ENCODE measurements at regions not wholly inside any gene's neighbourhood (a gene's known extent, or its start where the extent isn't known, plus 50 kb on each side); places are given as distances from the start of the nearest gene placed in this dataset.

DNA sequence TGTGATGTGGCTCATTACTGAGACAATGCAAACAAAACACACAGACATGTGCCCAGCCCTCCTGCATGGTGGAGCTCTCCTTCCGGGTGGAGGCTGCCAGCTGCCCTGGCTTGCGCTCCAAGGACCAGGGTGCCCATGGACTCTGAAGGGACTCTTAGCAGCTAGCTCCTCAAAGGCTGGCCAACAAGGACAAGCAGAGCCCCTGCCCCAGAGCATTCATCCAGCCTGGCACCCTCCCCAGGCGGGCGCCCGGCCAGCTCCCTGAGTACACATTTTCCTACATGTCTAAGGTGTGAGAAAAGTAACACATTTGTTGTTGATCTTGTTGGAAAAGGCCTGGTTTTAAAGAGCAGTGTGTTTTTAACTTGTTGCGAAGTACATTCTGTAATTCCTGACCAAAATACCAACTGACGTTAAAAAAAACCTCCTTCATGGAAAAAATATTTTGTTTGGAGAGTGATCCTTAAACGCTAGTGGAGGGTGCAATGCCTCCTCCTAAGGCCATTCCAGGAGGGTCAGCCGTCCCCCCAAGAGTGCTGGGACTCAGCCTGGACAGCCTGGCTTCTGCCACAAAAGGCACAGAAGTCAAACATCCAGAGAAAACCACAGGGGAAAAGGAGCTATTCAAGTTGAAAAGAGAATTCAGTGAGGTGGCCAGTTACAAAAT, 86.9 kb downstream of the KLF15 start:
- Histone ChIP-seq H3K36me3 (ENCODE audit: control insufficient read depth, insufficient read depth, low read length) (no peaks in the 10 kb centered on the region), H3K4me1 (ENCODE audit: control insufficient read depth, insufficient read depth, low read length) (peaks cover 6% of the 10 kb centered on the region), H3K27me3 (ENCODE audit: control insufficient read depth, insufficient read depth, low read length, poor library complexity, severe bottlenecking) (peaks cover 4% of the 10 kb centered on the region), H3K9ac (ENCODE audit: extremely low read depth, low read length, poor library complexity, severe bottlenecking) (no peak overlapping the region), H3K4me3 (ENCODE audit: low read length) (no peak overlapping the region), H3K9me3 (ENCODE audit: control insufficient read depth, low read length) (no peaks in the 10 kb centered on the region), H3K27ac (ENCODE audit: low read depth, low read length) (no peak overlapping the region)
- Mint-ChIP-seq H3K9me3 (no peaks in the 10 kb centered on the region), H3K27ac (no peak overlapping the region), H3K4me1 (peaks cover 10% of the 10 kb centered on the region), H3K27me3 (ENCODE audit: insufficient read depth) (peaks cover 23% of the 10 kb centered on the region), H3K36me3 (ENCODE audit: low read depth) (no peaks in the 10 kb centered on the region), H3K4me3 (no peak overlapping the region)
- DNase-seq, result no peak
- 93 to 95% methylated on average over 2 to 9 of the region's 9 CpGs for WGBS, 2 experiments (ENCODE audit: insufficient coverage in 1 of 2, insufficient read length in 1 of 2)
- TF ChIP-seq, protein P1, sequence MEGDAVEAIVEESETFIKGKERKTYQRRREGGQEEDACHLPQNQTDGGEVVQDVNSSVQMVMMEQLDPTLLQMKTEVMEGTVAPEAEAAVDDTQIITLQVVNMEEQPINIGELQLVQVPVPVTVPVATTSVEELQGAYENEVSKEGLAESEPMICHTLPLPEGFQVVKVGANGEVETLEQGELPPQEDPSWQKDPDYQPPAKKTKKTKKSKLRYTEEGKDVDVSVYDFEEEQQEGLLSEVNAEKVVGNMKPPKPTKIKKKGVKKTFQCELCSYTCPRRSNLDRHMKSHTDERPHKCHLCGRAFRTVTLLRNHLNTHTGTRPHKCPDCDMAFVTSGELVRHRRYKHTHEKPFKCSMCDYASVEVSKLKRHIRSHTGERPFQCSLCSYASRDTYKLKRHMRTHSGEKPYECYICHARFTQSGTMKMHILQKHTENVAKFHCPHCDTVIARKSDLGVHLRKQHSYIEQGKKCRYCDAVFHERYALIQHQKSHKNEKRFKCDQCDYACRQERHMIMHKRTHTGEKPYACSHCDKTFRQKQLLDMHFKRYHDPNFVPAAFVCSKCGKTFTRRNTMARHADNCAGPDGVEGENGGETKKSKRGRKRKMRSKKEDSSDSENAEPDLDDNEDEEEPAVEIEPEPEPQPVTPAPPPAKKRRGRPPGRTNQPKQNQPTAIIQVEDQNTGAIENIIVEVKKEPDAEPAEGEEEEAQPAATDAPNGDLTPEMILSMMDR (conservative IDR thresholded peaks at IDR 0.05), result no peak

DNA sequence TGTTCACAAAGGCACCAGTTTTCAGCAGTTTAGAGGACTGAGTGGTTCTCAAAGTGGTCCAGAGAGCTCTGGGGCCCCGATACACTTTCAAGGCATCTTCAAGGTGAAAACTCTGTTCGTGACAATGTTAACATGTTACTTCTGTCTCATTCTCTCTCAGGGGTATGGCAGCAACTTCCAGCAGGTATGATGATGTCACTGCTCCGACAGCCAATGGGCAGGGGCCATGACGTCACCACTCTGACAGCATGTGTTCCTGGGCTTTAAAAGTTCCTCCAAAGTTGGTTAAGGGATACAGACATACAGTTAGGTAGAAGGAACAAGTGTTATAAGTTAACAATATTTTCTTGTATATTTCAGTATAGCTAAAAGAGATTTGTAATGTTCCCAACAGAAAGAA, 87.9 kb downstream of the KLF15 start:
- DNase-seq, result no peak
- H3K9me3 ChIP-seq (ENCODE audit: control insufficient read depth, low read length), result no peaks in the 10 kb centered on the region
- no peaks in the 10 kb centered on the region for H3K36me3 Mint-ChIP-seq (ENCODE audit: low read depth)
- peaks cover 11% of the 10 kb centered on the region for H3K4me1 Mint-ChIP-seq
- no peak overlapping the region for H3K4me3 Mint-ChIP-seq
- no peak overlapping the region for H3K4me3 ChIP-seq (ENCODE audit: low read length)
- peaks cover 20% of the 10 kb centered on the region for H3K27me3 Mint-ChIP-seq (ENCODE audit: insufficient read depth)
- no peak overlapping the region for H3K27ac ChIP-seq (ENCODE audit: low read depth, low read length)
- TF ChIP-seq, protein P1 (conservative IDR thresholded peaks at IDR 0.05), result no peak
- H3K4me1 ChIP-seq (ENCODE audit: control insufficient read depth, insufficient read depth, low read length), result peaks cover 12% of the 10 kb centered on the region
- no peak overlapping the region for H3K27ac Mint-ChIP-seq
- H3K36me3 ChIP-seq (ENCODE audit: control insufficient read depth, insufficient read depth, low read length), result no peaks in the 10 kb centered on the region
- peaks cover 4% of the 10 kb centered on the region for H3K27me3 ChIP-seq (ENCODE audit: control insufficient read depth, insufficient read depth, low read length, poor library complexity, severe bottlenecking)
- WGBS, 2 experiments (ENCODE audit: insufficient coverage in 1 of 2, insufficient read length in 1 of 2), result 86 to 95% methylated on average over 3 to 4 of the region's 4 CpGs
- H3K9me3 Mint-ChIP-seq, result no peaks in the 10 kb centered on the region
- no peak overlapping the region for H3K9ac ChIP-seq (ENCODE audit: extremely low read depth, low read length, poor library complexity, severe bottlenecking)

DNA sequence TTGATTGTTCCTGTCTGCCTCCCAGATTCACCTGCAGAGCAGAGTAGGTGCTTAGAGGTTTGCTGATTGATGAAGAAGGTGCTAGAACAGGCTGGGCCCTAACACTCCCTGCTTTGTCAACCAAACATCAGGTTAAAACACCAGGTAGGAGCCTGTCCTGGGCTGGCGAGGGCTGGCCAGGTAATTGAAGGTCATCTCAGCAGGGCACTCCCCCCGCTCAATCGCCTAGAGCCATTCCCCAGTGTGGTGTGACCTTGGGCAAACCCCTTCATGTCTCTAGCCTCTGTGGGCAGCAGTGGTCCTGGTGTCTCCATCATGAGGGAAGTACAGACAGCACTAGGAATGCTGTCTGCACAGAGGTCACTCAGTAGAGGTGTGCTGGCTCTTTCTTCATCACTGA, 88.3 kb downstream of the KLF15 start:
- Histone ChIP-seq H3K27ac (ENCODE audit: low read depth, low read length) (no peak overlapping the region), H3K4me1 (ENCODE audit: control insufficient read depth, insufficient read depth, low read length) (peaks cover 16% of the 10 kb centered on the region), H3K27me3 (ENCODE audit: control insufficient read depth, insufficient read depth, low read length, poor library complexity, severe bottlenecking) (peaks cover 4% of the 10 kb centered on the region), H3K9me3 (ENCODE audit: control insufficient read depth, low read length) (no peaks in the 10 kb centered on the region), H3K9ac (ENCODE audit: extremely low read depth, low read length, poor library complexity, severe bottlenecking) (no peak overlapping the region), H3K4me3 (ENCODE audit: low read length) (no peak overlapping the region), H3K36me3 (ENCODE audit: control insufficient read depth, insufficient read depth, low read length) (no peaks in the 10 kb centered on the region)
- TF ChIP-seq, protein P1 (conservative IDR thresholded peaks at IDR 0.05), result no peak
- no peak for DNase-seq
- H3K36me3 Mint-ChIP-seq (ENCODE audit: low read depth), result no peaks in the 10 kb centered on the region
- H3K9me3 Mint-ChIP-seq, result no peaks in the 10 kb centered on the region
- H3K27me3 Mint-ChIP-seq (ENCODE audit: insufficient read depth), result peaks cover 15% of the 10 kb centered on the region
- H3K4me3 Mint-ChIP-seq, result no peak overlapping the region
- 86% methylated on average over 3 of the region's 3 CpGs; no CpG with 5 or more reads in 1 of the 2 experiments for WGBS, 2 experiments (ENCODE audit: insufficient coverage in 1 of 2, insufficient read length in 1 of 2)
- no peak overlapping the region for H3K27ac Mint-ChIP-seq
- H3K4me1 Mint-ChIP-seq, result peaks cover 11% of the 10 kb centered on the region
